ENCODE measurements at regions not wholly inside any gene's neighbourhood (a gene's known extent, or its start where the extent isn't known, plus 50 kb on each side); places are given as distances from the start of the nearest gene placed in this dataset.
"Not testable (repeated sequence)": the region's sequence is repeated elsewhere in the genome, so short reads cannot be mapped to it uniquely, and the experiment has no call there.

DNA sequence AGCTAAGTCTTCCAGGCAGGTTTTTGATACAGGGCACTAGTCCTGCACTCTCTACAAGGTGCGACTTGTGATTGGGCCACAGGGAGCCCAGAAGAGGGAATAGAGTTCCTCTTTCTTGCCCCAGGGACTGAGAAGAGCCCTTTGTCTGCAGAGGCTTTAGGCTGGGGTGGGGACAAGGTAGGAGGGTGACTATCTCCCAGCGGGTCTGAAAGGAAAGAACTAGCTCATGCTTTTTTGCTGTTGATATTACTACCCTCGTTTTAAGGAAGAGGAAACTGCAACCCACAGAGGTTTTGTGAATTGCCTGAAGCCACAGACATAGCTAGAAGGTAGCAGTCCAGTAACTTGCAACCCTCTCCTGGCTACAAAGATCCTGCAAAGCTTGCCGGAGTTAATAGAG, 615.2 kb downstream of the MATN1 start:
- intact Hi-C loops (cut with micrococcal nuclease) = no loop called here
- Mint-ChIP-seq H3K4me3 (no peak overlapping the region), H3K27me3 (peaks cover 21% of the 10 kb centered on the region), H3K27ac (no peak overlapping the region), H3K4me1 (no peaks in the 10 kb centered on the region), H3K9me3 (no peaks in the 10 kb centered on the region), H3K36me3 (ENCODE audit: low read depth) (no peaks in the 10 kb centered on the region)
- no peak for DNase-seq

DNA sequence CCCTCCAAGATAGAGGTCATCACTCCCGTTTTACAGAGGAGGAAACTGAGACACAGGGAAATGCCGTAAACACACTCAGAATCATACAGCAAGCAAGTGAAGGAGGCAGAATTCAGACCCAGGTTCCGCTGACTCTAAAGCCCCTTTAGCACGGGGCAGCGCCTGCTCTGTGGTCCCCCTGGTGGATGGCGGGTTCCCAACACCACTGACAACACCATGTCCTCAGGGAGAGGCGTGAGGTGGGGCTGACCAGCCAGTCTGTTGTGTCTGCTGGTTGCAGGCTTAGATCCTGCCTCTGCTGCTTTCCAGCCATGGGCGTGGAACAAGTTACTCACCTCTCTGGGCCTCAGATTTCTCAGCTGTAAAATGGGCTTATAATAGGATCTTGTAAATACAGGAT, 617.3 kb downstream of the MATN1 start:
- Mint-ChIP-seq H3K36me3 (ENCODE audit: low read depth) (no peaks in the 10 kb centered on the region), H3K27me3 (peaks cover 13% of the 10 kb centered on the region), H3K27ac (no peak overlapping the region), H3K4me3 (no peak overlapping the region), H3K4me1 (no peaks in the 10 kb centered on the region), H3K9me3 (no peaks in the 10 kb centered on the region)
- intact Hi-C loops (cut with micrococcal nuclease) = no loop called here
- peak; percentile 56 for DNase-seq

GRCh38 chr1:30104551-30104950, 618.8 kb downstream of the MATN1 start:
- H3K4me3 Mint-ChIP-seq = no peak overlapping the region

GRCh38 chr1:30103708-30104411, 619.5 kb downstream of the MATN1 start:
- no peak for DNase-seq
- H3K27me3 Mint-ChIP-seq = peaks cover 1% of the 10 kb centered on the region
- no peaks in the 10 kb centered on the region for H3K4me1 Mint-ChIP-seq
- no peaks in the 10 kb centered on the region for H3K36me3 Mint-ChIP-seq (ENCODE audit: low read depth)
- intact Hi-C loops (cut with micrococcal nuclease) = no loop called here
- no peaks in the 10 kb centered on the region for H3K9me3 Mint-ChIP-seq
- H3K27ac Mint-ChIP-seq = no peak overlapping the region
- H3K4me3 Mint-ChIP-seq = no peak overlapping the region

More at GRCh38 chr1:30104551-30104950, 618.8 kb downstream of the MATN1 start:
- DNase-seq = no peak
- Mint-ChIP-seq H3K27me3 (peaks cover 5% of the 10 kb centered on the region), H3K9me3 (no peaks in the 10 kb centered on the region), H3K36me3 (ENCODE audit: low read depth) (no peaks in the 10 kb centered on the region), H3K4me1 (no peaks in the 10 kb centered on the region), H3K27ac (no peak overlapping the region)
- intact Hi-C loops (cut with micrococcal nuclease) = no loop called here

DNA sequence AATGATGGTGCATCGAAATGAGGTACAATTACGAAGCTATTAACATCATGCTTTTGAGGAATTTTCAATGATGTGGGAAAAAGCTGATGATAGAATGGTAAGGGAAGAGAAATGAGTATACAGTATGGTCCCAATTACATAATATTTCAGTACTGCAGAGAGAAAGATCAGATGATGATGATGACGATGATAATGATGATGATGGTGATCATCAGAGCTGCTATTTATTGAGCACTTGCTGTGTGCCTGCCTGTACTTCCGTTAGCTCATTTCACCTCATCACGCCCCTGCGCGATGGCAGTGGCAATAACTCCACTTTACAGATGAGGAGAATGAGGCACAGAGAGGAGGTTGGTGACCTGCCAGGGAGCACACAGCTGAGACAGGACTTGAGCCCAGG, 620.8 kb downstream of the MATN1 start:
- Mint-ChIP-seq H3K4me3 (no peak overlapping the region), H3K27ac (no peak overlapping the region), H3K4me1 (no peaks in the 10 kb centered on the region), H3K9me3 (no peaks in the 10 kb centered on the region), H3K36me3 (ENCODE audit: low read depth) (no peaks in the 10 kb centered on the region), H3K27me3 (peaks cover 1% of the 10 kb centered on the region)
- intact Hi-C loops (cut with micrococcal nuclease) = no loop called here
- DNase-seq = no peak

GRCh38 chr1:30101487-30102227, 621.7 kb downstream of the MATN1 start:
- Mint-ChIP-seq H3K36me3 (ENCODE audit: low read depth) (no peaks in the 10 kb centered on the region), H3K9me3 (no peaks in the 10 kb centered on the region), H3K4me3 (no peak overlapping the region), H3K4me1 (no peaks in the 10 kb centered on the region), H3K27me3 (peaks cover 1% of the 10 kb centered on the region), H3K27ac (no peak overlapping the region)
- DNase-seq = no peak
- intact Hi-C loops (cut with micrococcal nuclease) = no loop called here

- intact Hi-C loops (cut with micrococcal nuclease) = no loop called here
- Mint-ChIP-seq H3K36me3 (ENCODE audit: low read depth) (no peaks in the 10 kb centered on the region), H3K27ac (no peak overlapping the region), H3K9me3 (no peaks in the 10 kb centered on the region), H3K4me3 (no peak overlapping the region), H3K4me1 (no peaks in the 10 kb centered on the region), H3K27me3 (peaks cover 1% of the 10 kb centered on the region)
- DNase-seq = no peak
These were observed 622.4 kb downstream of the MATN1 start for GRCh38 chr1:30101016-30101415.

DNA sequence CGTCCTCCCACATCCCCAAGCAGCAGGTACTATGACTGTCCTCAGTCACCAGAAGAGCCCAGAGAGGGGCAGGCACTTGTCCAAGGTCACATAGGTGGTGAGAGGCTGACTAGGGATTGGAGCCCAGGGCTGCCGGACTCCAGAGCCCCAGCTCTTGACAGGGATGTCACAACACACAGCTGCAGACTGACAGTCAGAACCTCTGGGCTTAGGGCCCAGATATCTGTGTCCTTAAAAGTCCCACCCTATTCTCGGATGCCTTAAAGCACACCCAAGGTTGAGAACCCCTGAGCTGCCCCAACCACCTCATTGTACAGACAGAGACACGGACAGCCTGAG, 622.9 kb downstream of the MATN1 start:
- intact Hi-C loops (cut with micrococcal nuclease) = no loop called here
- Mint-ChIP-seq H3K4me3 (no peak overlapping the region), H3K4me1 (no peaks in the 10 kb centered on the region), H3K9me3 (no peaks in the 10 kb centered on the region), H3K36me3 (ENCODE audit: low read depth) (no peaks in the 10 kb centered on the region), H3K27me3 (peaks cover 1% of the 10 kb centered on the region), H3K27ac (no peak overlapping the region)
- DNase-seq = no peak

DNA sequence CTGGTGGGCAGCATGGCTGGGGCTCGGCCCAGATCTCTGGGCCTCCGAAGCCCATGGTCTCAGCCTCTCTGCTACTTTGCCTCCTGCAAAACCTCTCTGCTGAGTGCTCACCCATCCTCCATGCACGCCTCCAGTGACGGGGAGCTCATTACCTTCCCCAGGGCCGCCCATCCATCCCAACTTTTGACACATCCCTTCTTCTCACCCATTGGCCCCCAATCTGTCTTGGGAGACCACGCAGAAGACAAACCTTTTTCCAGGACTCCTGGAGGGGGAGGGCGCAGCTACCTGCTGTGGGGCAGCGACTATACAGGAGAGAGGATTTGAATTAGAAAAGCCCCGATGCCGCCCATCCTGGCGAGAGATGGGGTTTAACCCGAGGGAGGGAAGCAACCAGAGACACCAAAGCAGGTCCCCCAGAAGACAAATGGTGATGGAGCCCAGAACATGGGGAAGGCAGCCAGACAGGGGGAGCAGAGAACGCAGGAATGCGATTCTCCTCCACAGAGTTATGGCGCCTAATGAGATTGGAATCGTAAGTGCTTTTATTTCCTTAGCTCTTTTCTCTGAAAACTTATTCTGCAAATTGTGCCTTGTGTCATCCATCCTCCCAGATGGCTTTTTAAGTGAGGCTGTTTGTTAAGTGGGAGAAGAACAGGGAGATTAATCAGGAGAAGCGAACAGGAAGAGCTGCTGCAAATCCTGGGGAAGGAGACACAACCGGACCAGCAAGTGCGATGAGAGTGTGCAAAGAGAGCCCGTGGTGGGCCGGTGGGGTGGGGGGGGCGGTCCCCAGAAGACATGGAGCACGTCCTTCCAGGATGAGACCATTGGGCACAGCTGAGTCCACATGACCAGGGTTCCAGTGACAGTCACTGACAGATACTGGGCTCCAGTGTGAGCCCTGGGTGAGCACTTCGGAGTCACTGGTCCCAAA, 623.5 kb downstream of the MATN1 start:
- peaks cover 1% of the 10 kb centered on the region for H3K27me3 Mint-ChIP-seq
- no peak overlapping the region for H3K27ac Mint-ChIP-seq
- no peaks in the 10 kb centered on the region for H3K4me1 Mint-ChIP-seq
- H3K9me3 Mint-ChIP-seq = no peaks in the 10 kb centered on the region
- DNase-seq = no peak
- H3K36me3 Mint-ChIP-seq (ENCODE audit: low read depth) = no peaks in the 10 kb centered on the region
- intact Hi-C loops (cut with micrococcal nuclease) = no loop called here
- no peak overlapping the region for H3K4me3 Mint-ChIP-seq

- H3K4me3 Mint-ChIP-seq; H3K27ac Mint-ChIP-seq; H3K4me1 Mint-ChIP-seq; H3K27me3 Mint-ChIP-seq; intact Hi-C loops (cut with micrococcal nuclease); DNase-seq; H3K36me3 Mint-ChIP-seq (ENCODE audit: low read depth): not testable (repeated sequence)
- peaks cover 13% of the 10 kb centered on the region for H3K9me3 Mint-ChIP-seq
These were observed 625.5 kb downstream of the MATN1 start for GRCh38 chr1:30097851-30098250.

DNA sequence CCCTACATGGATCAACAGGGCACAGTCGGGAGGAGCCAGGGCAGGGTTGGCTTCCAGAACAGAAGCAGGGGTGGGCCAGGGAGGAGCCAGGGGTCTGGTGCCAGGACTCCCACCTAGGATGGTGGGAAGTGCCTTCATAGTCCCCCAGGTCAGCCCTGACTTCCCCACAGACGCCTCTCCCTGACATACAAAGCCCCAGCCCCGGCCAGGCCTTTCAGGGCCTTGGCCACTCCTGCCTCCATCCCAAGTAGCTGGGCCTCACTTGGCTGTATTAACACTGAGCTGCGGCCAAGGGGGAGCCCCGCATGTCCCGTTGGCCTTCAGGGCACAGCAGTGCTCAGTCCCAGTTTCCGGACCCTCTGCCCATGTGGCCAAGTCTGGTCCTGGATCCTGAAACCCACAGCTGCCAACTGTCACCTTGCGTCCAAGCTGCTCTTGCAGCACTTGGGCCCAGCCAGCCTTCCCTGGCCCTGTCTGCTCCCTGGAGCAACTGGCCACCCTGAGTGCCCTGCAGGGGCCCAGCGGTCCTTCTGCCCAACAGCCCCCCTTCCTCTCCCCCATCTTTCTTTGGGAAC, 627.8 kb downstream of the MATN1 start:
- H3K4me1 Mint-ChIP-seq = no peaks in the 10 kb centered on the region

DNA sequence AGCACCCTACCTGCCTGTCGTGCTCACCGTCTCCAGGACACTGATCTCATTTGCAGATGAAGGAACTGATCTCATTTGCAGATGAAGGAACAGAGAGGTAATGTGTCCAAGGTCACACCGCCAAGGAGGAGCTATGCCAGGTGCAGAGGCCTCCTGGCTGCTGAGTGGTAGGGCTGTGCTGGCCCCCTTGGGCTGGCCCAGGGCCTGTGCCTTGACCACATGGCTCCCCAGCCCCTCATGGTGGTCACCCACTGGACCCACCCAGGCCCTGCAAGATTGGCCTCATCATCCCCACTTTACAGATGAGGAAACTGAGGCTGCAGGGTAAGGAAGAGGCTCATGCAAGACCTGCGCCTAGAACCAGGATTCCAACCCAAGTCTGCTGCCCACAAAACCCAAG, 628.3 kb downstream of the MATN1 start:
- intact Hi-C loops (cut with micrococcal nuclease) = no loop called here
- Mint-ChIP-seq H3K4me3 (no peak overlapping the region), H3K36me3 (ENCODE audit: low read depth) (peaks cover 2% of the 10 kb centered on the region)

More for the DNA sequence above, 627.8 kb downstream of the MATN1 start:
- Mint-ChIP-seq H3K27ac (no peak overlapping the region), H3K36me3 (ENCODE audit: low read depth) (peaks cover 2% of the 10 kb centered on the region), H3K9me3 (peaks cover 15% of the 10 kb centered on the region), H3K27me3 (no peaks in the 10 kb centered on the region), H3K4me3 (no peak overlapping the region)
- intact Hi-C loops (cut with micrococcal nuclease) = no loop called here
- DNase-seq = no peak

GRCh38 chr1:30092051-30092858, 631.1 kb downstream of the MATN1 start:
- intact Hi-C loops (cut with micrococcal nuclease) = no loop called here
- Mint-ChIP-seq H3K4me3 (no peak overlapping the region), H3K4me1 (no peaks in the 10 kb centered on the region), H3K27ac (no peak overlapping the region), H3K36me3 (ENCODE audit: low read depth) (peaks cover 2% of the 10 kb centered on the region), H3K9me3 (peaks cover 15% of the 10 kb centered on the region), H3K27me3 (no peaks in the 10 kb centered on the region)
- no peak for DNase-seq

More for the DNA sequence above, 628.3 kb downstream of the MATN1 start:
- no peak overlapping the region for H3K27ac Mint-ChIP-seq
- no peak for DNase-seq
- H3K27me3 Mint-ChIP-seq = no peaks in the 10 kb centered on the region
- H3K9me3 Mint-ChIP-seq = peaks cover 15% of the 10 kb centered on the region
- no peaks in the 10 kb centered on the region for H3K4me1 Mint-ChIP-seq

Measured in activated CD4-positive, alpha-beta T cell treated with anti-CD3 and anti-CD28 coated beads, Interleukin-2, amount 10 ng/mL, durations not matched to agents 24 days and 14 days (primary cell).